ENCODE measurements at regions not wholly inside any gene's neighbourhood (a gene's known extent, or its start where the extent isn't known, plus 50 kb on each side); places are given as distances from the start of the nearest gene placed in this dataset.

DNA sequence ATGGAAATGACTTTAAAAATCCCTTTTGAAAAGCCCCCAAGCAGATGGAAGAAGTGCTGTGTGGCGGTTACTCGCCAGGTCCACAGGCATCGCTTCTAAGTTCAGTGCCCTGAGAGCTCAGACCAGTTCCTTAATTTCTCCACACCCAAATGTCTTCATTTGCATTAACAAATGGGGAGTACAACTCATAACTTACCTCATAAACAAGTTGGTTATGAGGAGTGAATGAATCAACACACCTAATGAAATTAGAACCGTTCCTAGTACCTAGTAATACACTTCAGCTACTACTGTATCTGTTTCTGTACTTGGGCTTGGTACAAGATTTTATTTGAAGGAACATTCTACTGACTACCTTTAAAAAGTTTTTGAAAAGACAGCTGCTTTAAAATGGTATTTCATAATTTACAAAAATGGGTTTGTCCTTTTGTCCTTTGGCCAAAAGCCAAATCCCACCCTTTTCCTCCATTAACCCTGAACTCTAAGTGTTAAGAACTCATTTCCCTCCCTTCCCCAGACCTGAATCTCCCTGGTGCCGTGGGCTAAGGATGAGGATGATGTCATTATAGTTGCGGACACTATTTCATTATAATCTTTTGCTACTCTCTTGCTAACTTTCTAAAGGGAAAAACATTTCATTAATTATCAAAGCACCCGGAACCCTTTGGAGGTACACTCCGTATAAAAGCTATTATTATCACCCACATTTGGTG is 221.5 kb upstream of the CELF2 start:
- no peaks in the 10 kb centered on the region for H3K9me3 ChIP-seq (ENCODE audit: control insufficient read depth, insufficient read depth, low read length)
- H3K18ac ChIP-seq (ENCODE audit: low read depth, low read length), result peak overlapping the region; percentile 38; the same call in 1 of the 2 replicates
- peak overlapping the region; percentile 11; the same call in 1 of the 2 replicates for H3K4ac ChIP-seq (ENCODE audit: low read depth, low read length)
- H3K4me1 ChIP-seq (ENCODE audit: control insufficient read depth, insufficient read depth, low read length), result peaks cover 25% of the 10 kb centered on the region
- H3K9ac ChIP-seq (ENCODE audit: low read depth, low read length), result no peak overlapping the region
- no CpG with 5 or more reads among the region's 8 CpGs for WGBS, 2 experiments (ENCODE audit: extremely low coverage in 2 of 2, insufficient read length in 1 of 2)
- no peaks in the 10 kb centered on the region for H4K20me1 ChIP-seq (ENCODE audit: insufficient read depth, low read length)
- H3K9me1 ChIP-seq (ENCODE audit: insufficient read depth, low read length), result no peaks in the 10 kb centered on the region; the same call in 1 of the 2 replicates
- POLR2A ChIA-PET (ENCODE audit: unreplicated experiment), result no interaction called here
- H3K4me2 ChIP-seq (ENCODE audit: low read depth, low read length), result peak overlapping the region; percentile 24; the same call in 1 of the 2 replicates
- H3K4me3 ChIP-seq (ENCODE audit: insufficient read depth, low read depth, low read length), result no peak overlapping the region
- H4K8ac ChIP-seq (ENCODE audit: low read depth in 2 of 2, low read length in 2 of 2), result peak overlapping the region in 1 of 2 experiments; percentile 23; a peak in 1 of 4 replicates
- peak overlapping the region; percentile 56; the same call in 1 of the 2 replicates for H2BK120ac ChIP-seq (ENCODE audit: low read depth, low read length)
- no peaks in the 10 kb centered on the region for H3K27me3 ChIP-seq (ENCODE audit: control insufficient read depth, insufficient read depth, low read length)
- no peak overlapping the region; the same call in 1 of the 2 replicates for H3K14ac ChIP-seq (replicated peaks; ENCODE audit: low read depth, low read length)
- H4K91ac ChIP-seq (ENCODE audit: insufficient read depth, low read depth, low read length), result no peak overlapping the region
- no peak overlapping the region for H4K5ac ChIP-seq (ENCODE audit: low read depth, low read length)
- no peaks in the 10 kb centered on the region for H3K36me3 ChIP-seq (ENCODE audit: control insufficient read depth, insufficient read depth, low read length)
- in situ Hi-C loops (cut with MboI; ENCODE audit: low sequenced_read_pairs), result no loop called here
- TF ChIP-seq RAD21 (IDR thresholded peaks at IDR 0.05; ENCODE audit: low read length) (no peak), MAZ (IDR thresholded peaks at IDR 0.05; ENCODE audit: borderline replicate concordance, low read depth, low read length) (no peak), NFE2L2 (IDR thresholded peaks at IDR 0.05; ENCODE audit: low read depth, low read length) (no peak), SMC3 (IDR thresholded peaks at IDR 0.05; ENCODE audit: low read depth, low read length) (no peak), CHD1 (IDR thresholded peaks at IDR 0.05; ENCODE audit: low read depth, low read length) (no peak), FOS (IDR thresholded peaks at IDR 0.05; ENCODE audit: low read depth, low read length) (no peak), RFX5 (IDR thresholded peaks at IDR 0.05; ENCODE audit: low read depth, low read length) (no peak)
- TF ChIP-seq, protein P1, sequence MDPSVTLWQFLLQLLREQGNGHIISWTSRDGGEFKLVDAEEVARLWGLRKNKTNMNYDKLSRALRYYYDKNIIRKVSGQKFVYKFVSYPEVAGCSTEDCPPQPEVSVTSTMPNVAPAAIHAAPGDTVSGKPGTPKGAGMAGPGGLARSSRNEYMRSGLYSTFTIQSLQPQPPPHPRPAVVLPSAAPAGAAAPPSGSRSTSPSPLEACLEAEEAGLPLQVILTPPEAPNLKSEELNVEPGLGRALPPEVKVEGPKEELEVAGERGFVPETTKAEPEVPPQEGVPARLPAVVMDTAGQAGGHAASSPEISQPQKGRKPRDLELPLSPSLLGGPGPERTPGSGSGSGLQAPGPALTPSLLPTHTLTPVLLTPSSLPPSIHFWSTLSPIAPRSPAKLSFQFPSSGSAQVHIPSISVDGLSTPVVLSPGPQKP (IDR thresholded peaks at IDR 0.05; ENCODE audit: borderline replicate concordance, low read depth, low read length), result no peak
- DNase-seq (peak; percentile 38), ATAC-seq (ENCODE audit: low read depth) (no peak; the same call in 1 of the 2 replicates)
- H2AK9ac ChIP-seq (replicated peaks; ENCODE audit: low read depth, low read length, poor library complexity), result no peak overlapping the region
- intact Hi-C loops (cut with micrococcal nuclease), result loop anchor here (10.0 kb wide), 1 partner anchor 1191 kb away; no protein-coding TSS in a partner anchor
- no peak overlapping the region for H3K27ac ChIP-seq (ENCODE audit: insufficient read depth, low read length)
- no peak overlapping the region for H3K23ac ChIP-seq (ENCODE audit: low read depth, low read length)
- no peak overlapping the region for H2AK5ac ChIP-seq (ENCODE audit: low read depth, low read length)
- no peak overlapping the region for H2BK5ac ChIP-seq (ENCODE audit: low read depth, low read length, poor library complexity, severe bottlenecking)
- CTCF ChIA-PET, result no interaction called here
- peak overlapping the region; percentile 50; the same call in 1 of the 2 replicates for H2BK20ac ChIP-seq (ENCODE audit: low read depth, low read length)
- 0 out of 3 replicates have a peak overlapping the region, but pooled peaks have one; percentile 49 for H2BK15ac ChIP-seq (ENCODE audit: low read depth, low read length)
- H3K79me1 ChIP-seq (ENCODE audit: low read depth in 1 of 2, low read length in 2 of 2), result no peaks in the 10 kb centered on the region
- dilution Hi-C loops (cut with HindIII; ENCODE audit: low sequenced_read_pairs, unreplicated experiment), result no loop called here
- no peak overlapping the region for H2AFZ ChIP-seq (replicated peaks; ENCODE audit: low read length, poor library complexity)
- no peak overlapping the region; the same call in 1 of the 2 replicates for H3K56ac ChIP-seq (ENCODE audit: extremely low read depth, insufficient read depth, low read length)
- BruUV-seq (replicated peaks), result no TSS peak

Data from IMR-90 (cell line).